ENCODE measurements at regions not wholly inside any gene's neighbourhood (a gene's known extent, or its start where the extent isn't known, plus 50 kb on each side); places are given as distances from the start of the nearest gene placed in this dataset.

DNA sequence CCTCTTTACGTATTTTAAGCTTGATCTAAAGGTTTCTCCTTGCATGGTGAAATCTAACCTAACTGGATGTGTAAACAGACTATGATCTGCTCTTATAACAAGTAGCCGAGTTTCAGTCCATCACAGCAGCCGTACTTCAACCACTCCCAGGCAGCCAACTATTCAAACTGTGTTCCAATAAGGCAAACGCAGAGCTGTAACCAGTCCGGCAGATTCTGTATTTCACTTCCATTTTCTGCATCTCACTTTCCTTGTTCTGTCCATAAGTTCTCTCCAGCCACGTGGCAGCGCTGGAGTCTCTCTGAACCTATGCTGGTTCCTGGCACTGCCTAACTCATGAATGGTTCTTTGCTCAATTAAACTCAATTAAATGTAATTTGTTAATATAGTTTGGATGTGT lies 132.6 kb downstream of the FHDC1 start:
- Mint-ChIP-seq H3K36me3 (peaks cover 2% of the 10 kb centered on the region), H3K27ac (no peak overlapping the region), H3K4me1 (peaks cover 3% of the 10 kb centered on the region), H3K4me3 (no peak overlapping the region), H3K27me3 (no peaks in the 10 kb centered on the region), H3K9me3 (no peaks in the 10 kb centered on the region)
- DNase-seq = no peak

DNA sequence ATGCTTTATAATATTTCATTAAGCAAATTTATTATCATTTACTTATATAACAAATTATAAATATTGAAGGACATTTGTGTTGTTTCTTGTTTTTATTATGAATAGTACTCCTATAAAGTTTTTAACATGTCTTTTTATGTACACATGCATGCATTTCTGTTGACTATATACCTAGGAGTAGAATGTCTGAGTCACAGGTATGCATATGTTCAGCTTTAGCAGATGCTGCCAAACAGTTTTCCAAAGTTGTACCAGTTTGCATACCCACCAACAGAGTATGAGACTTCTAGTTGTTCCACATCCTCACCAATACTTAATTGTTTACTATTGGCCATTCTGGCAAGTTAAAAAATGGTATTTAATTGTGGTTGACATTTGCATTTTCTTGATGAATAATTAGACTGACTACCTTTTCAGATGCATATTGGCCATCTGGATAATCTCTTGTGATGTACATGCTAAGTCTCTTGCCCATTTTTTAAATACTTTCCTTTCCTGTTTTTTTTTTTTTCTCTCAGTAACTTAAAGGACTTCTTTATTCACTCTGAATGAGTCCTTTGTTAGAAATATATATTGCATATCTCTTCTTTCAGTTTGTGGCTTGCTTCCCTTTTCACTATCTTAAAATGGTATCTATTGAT lies 132.2 kb upstream of the TRIM2 start:
- DNase-seq = no peak
- no peak overlapping the region for H3K27ac Mint-ChIP-seq
- no peak overlapping the region for H3K4me3 Mint-ChIP-seq
- no peaks in the 10 kb centered on the region for H3K9me3 Mint-ChIP-seq
- H3K4me1 Mint-ChIP-seq = peaks cover 3% of the 10 kb centered on the region
- H3K27me3 Mint-ChIP-seq = no peaks in the 10 kb centered on the region
- H3K36me3 Mint-ChIP-seq = peaks cover 2% of the 10 kb centered on the region

DNA sequence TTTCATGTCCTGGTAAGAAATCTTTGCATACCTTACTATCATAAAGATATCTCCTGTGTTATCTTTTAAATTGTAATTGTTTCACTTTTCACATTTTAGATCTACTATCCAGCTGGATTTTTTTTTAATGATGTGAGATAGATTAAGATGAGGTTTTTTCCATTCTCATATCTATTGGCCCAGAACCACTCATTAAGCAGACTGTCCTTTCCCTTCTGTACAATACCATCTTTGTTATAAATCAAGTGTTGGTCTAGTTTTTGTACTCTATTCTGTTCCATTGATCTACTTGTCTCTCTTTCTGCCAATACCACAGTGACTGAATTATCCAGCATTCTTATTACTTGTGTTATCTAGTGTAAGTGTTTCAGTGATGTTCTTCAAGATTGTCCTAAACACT lies 131.6 kb upstream of the TRIM2 start:
- Mint-ChIP-seq H3K27me3 (no peaks in the 10 kb centered on the region), H3K36me3 (peaks cover 2% of the 10 kb centered on the region), H3K9me3 (no peaks in the 10 kb centered on the region), H3K4me1 (no peaks in the 10 kb centered on the region), H3K27ac (no peak overlapping the region), H3K4me3 (no peak overlapping the region)
- DNase-seq = no peak

DNA sequence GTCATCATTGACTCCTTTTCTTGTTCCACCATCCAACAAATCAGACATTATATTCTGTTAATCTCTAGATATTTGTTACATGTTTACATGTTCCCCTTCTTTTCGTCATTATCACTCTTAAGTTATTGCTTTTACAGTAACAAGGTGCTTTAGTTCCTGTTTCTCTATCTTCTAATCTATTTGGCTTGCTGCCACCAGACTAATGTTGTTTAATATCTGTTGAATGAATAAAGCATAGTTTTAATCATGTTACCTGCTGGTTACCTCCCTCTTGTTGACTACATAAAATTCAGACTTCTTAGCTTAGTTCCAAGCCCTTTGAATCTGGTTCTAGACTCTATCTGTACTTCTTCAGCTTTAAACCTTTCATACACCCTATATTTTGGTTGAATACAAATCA lies 129.8 kb upstream of the TRIM2 start:
- Mint-ChIP-seq H3K4me1 (no peaks in the 10 kb centered on the region), H3K27ac (no peak overlapping the region), H3K9me3 (no peaks in the 10 kb centered on the region), H3K27me3 (no peaks in the 10 kb centered on the region), H3K36me3 (peaks cover 2% of the 10 kb centered on the region), H3K4me3 (no peak overlapping the region)
- no peak for DNase-seq

DNA sequence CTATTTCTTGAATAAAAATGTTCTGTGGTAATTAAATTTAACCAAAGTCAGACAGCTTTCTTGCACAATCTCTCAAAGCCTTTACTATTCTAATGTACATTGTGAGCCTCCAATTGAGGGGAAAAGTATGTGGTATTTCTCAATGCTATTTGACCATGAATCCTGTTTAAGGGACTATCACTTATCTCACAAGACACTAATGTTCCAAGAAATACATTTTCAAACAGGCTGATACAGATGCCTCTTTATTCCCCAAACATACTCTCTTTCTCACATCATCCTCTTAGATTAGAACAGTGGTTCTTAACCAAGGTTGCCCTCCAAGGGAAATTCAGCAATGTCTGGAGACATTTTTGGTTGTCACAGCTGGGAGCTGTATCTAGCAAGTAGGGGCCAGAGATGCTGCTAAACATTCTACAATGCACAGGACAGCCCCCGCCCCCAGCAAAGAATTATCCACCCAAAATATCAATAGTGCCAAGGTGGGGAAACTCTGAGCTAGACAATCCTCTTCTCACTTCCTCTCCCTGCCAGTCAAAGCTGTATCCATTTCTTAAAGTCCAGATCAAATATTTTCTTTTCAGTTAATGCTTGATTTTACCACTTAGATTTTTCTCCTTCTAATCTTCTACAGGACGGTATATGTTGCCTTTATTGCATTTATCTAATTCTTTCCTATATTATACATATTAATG lies 129.2 kb upstream of the TRIM2 start:
- Mint-ChIP-seq H3K4me1 (peaks cover 6% of the 10 kb centered on the region), H3K27ac (no peak overlapping the region), H3K4me3 (no peak overlapping the region), H3K9me3 (no peaks in the 10 kb centered on the region), H3K27me3 (no peaks in the 10 kb centered on the region), H3K36me3 (peaks cover 2% of the 10 kb centered on the region)
- DNase-seq = no peak

DNA sequence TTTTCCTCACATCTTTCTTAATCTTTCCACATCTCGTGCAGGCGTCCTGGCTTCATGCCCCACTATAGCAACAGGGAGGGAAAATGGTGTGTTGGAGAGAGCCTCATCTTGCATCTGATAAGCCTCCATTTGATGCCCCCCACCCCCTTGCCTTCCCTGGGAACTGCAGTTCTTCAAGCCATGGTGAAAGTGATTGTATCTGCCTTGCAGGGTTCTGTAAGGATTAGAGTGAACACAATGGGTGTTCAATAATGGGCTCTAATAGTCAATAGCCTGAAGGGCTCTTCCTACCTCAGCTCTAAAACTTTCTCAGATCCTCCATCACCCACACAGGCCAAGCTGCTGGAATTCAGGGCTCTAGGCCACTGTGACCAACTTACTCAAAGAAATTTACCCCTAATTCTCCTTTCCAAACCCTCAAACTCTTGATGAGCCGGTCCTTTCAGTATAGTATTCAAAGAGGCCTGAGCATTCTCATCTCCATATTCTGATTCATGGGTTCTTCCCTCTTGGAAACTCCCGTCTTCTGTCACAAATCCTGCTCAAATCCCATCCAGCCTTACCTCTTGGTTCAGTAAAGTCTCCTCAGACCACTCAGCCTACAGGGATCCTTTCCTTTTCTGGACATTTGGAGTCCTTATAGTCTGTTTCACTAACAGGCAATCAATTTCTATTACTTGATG lies 128.3 kb upstream of the TRIM2 start:
- Mint-ChIP-seq H3K36me3 (peaks cover 2% of the 10 kb centered on the region), H3K27me3 (no peaks in the 10 kb centered on the region), H3K27ac (no peak overlapping the region), H3K9me3 (no peaks in the 10 kb centered on the region), H3K4me3 (no peak overlapping the region), H3K4me1 (peaks cover 13% of the 10 kb centered on the region)
- no peak for DNase-seq

DNA sequence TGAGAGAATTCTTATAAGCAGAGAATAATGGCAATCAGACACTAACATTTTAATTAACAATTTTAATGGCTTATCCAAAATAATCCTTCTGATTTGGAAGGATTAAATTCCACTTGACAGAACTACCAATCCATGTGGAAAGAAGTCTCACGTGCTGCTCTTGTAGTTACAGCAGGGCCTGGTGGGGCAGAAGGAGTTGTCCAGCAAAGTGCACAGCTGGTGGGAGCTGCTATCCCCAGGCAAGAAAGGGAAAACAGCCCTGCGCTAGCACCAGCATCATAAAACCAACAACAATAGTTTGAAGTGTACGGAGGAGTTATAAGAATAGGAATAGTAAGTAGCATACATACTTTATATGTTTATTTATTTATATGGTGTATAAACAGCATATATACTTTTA lies 127.4 kb upstream of the TRIM2 start:
- Mint-ChIP-seq H3K4me3 (no peak overlapping the region), H3K27me3 (no peaks in the 10 kb centered on the region), H3K4me1 (peaks cover 14% of the 10 kb centered on the region), H3K9me3 (no peaks in the 10 kb centered on the region), H3K36me3 (no peaks in the 10 kb centered on the region), H3K27ac (no peak overlapping the region)
- DNase-seq = no peak

DNA sequence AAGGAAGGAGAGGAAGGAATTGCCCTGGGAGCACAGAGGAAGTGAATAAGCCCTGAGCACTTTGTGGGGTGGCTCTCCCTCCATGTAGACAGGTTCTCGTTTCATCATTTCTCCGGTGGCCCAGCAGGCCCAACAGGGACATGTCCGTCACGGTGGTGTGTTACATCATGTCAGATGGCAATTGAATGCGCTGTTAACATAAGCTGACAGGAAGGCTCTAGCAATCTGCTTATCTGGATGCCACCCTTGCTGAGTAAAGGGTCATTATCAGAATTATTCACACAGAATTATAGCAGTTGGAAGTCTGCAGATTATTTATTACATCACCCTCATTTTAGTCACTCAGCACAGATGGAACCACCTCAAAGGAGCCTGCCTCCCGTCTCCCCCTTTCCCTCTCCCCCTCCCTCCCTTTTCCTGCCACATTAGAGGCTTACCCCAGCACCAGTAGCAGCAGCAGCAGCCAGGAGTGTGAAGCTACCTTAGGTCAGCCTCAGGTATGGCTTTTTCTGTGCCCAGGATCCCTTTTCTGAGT lies 124.3 kb upstream of the TRIM2 start:
- no peak overlapping the region for H3K4me3 Mint-ChIP-seq
- H3K27me3 Mint-ChIP-seq = peaks cover 14% of the 10 kb centered on the region
- H3K27ac Mint-ChIP-seq = no peak overlapping the region
- no peak for DNase-seq
- no peaks in the 10 kb centered on the region for H3K36me3 Mint-ChIP-seq
- H3K4me1 Mint-ChIP-seq = peaks cover 32% of the 10 kb centered on the region
- no peaks in the 10 kb centered on the region for H3K9me3 Mint-ChIP-seq

DNA sequence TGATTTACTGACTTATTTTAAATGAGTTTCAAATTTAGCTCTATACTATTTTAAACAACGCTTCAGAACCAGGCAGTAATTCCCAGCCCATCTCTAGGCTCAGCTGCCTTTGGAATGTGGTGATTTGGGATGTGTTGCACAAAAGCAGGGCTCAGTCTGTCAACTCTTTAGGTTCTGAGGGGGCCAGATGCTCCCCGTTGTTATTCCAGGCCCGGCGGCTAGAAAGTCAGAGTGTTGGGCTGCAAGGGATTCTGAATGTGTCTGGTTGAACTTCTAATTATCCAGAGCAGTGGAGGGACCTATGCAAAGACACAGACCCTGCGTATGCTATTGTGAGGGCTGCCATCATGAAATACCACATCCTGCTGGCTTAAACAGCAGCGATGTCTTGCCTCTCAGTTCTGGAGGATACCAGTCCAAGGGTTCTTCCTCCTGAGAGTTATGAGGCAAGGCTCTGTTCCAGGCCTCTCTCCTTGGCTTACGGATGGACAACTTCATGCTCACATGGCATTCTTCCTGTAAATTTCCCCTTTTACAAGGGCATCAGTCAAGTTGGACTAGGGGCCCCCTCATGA lies 123.2 kb upstream of the TRIM2 start:
- Mint-ChIP-seq H3K36me3 (no peaks in the 10 kb centered on the region), H3K9me3 (no peaks in the 10 kb centered on the region), H3K4me3 (no peak overlapping the region), H3K27me3 (peaks cover 18% of the 10 kb centered on the region), H3K4me1 (peaks cover 41% of the 10 kb centered on the region), H3K27ac (no peak overlapping the region)
- DNase-seq = no peak

DNA sequence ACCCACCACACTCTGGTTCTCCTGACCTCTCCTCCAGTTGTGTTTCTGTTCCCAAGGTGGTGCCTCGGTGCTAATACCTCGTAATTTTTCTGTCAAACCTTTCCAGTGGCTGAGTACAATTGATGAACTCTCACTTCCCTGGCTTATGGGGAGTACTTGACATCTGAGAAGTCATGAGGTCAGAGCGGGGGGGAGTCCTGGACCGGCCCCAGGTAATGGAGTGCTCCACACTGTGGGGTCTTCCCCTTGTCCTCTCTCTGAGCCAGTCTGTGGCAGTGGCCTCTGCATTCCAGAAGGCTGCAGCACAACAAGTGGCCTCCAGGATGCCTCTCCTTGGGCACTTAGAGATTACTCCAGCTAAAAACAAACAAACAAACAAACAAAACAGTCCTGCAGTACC lies 122.5 kb upstream of the TRIM2 start:
- peaks cover 41% of the 10 kb centered on the region for H3K4me1 Mint-ChIP-seq
- H3K27ac Mint-ChIP-seq = no peak overlapping the region
- no peak for DNase-seq
- H3K27me3 Mint-ChIP-seq = peaks cover 18% of the 10 kb centered on the region
- H3K36me3 Mint-ChIP-seq = no peaks in the 10 kb centered on the region
- no peak overlapping the region for H3K4me3 Mint-ChIP-seq
- no peaks in the 10 kb centered on the region for H3K9me3 Mint-ChIP-seq

DNA sequence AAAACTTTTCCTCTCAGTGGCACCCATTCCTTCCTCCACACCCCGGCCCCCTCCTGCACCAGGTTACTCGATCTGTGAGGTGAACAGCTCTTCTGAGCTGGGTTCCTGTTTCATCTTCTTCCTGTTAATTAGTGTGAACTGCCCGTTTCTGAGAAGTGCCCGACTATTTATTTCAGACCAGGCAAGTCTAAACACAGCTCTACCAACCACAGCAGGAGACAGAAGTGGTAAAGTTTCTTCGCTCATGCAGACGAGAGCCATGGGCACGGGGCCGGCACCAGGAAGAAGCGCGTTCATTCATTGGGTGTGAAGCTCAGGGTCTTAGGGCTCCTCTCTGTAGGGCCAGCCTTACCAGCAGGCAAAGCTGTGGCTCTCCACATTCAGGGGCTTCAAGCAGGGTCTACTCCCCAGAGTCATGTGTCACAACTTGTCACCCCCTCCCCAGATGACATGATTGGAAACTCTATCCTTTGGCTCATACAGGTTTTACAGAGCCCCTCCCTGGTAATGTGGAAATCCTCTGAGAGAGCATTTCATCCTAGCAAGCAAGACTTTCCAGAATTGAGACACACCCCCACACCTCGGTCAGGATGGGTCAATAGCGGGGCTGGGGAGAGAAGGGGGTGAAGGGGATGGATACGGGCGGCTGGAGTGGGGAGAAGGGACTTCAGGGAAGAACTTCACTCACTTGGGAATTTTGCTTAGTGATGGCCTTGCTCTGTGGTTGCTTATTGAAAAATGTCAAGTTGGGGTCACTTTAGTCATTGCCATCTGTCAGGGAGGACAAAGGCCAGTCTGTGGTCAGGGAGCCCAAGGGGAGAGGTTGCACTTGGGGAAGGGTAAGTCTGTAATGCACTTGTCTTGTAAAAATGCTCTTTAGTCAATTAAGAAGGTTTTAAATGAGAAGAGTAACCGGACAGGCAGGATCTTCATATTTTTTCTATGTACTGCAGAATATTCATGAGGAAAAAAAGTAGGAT lies 121.6 kb upstream of the TRIM2 start:
- no peak overlapping the region for H3K4me3 Mint-ChIP-seq
- H3K36me3 Mint-ChIP-seq = no peaks in the 10 kb centered on the region
- peak overlapping the region; percentile 16 for H3K27ac Mint-ChIP-seq
- H3K27me3 Mint-ChIP-seq = peaks cover 18% of the 10 kb centered on the region
- H3K4me1 Mint-ChIP-seq = peaks cover 41% of the 10 kb centered on the region
- DNase-seq = no peak
- H3K9me3 Mint-ChIP-seq = no peaks in the 10 kb centered on the region

DNA sequence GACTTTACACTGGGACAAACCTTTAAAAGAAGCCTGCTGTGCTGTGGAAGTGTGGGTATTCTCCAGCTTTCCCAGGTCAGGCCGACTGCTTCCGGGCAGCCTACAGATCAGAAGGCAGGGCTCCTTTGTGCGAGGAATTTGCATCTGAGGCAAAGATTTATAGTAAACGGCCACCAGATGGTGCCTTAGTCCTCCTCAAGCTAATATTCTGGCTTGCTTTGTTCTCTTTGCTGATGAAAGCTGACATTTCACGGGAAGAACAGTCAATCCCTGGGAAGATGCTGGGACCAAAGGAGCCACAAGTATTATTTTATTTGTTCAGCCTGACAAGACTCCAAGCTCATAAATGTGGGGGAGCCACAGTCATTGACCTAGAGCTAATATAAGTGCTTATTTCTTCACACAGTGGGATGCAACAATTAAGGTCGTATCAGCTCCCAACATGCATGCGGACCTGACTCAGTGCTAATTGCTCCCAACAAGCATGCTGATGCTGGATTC lies 120.7 kb upstream of the TRIM2 start:
- peak; percentile 34 for DNase-seq
- Mint-ChIP-seq H3K36me3 (no peaks in the 10 kb centered on the region), H3K4me1 (peaks cover 41% of the 10 kb centered on the region), H3K27ac (no peak overlapping the region), H3K9me3 (no peaks in the 10 kb centered on the region), H3K27me3 (peaks cover 18% of the 10 kb centered on the region), H3K4me3 (no peak overlapping the region)

DNA sequence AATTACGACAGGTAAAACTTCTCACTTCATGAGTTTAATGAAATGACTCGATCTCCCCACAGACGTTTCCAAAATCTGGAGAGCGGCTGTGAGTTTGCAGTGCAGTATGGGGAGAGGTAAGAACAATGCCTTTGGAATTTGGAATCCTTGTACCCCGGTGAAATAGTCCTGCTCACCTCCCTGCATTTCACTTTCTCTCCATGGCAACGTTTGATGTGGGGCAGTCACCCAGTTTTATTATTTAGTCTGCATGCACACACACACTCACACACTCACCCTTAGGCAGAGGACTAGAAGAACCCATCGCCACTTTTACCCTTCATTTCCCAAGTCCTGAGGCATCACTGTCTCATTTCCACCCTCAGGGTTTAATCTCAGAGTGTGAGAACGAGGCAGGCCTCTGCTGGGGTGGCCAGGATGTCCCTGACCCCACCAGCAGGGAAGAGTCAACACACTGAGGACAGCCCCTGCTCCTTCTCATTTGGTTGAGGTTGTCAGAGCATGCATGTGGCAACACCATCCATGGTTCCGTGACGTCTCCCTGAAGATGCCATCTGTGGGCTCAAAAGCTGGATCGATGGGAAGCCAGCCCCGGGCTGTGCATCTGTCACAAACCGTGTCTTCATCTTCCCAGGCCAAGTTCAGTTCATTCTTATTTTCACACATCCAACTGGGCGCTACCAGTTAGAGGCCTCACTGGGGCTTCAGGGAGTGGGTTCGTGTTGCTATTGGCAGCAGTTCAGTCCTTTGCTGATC lies 119.8 kb upstream of the TRIM2 start:
- Mint-ChIP-seq H3K27ac (no peak overlapping the region), H3K4me1 (peaks cover 47% of the 10 kb centered on the region)

More for the DNA sequence above, 119.8 kb upstream of the TRIM2 start:
- Mint-ChIP-seq H3K9me3 (no peaks in the 10 kb centered on the region), H3K4me3 (no peak overlapping the region), H3K27me3 (peaks cover 18% of the 10 kb centered on the region), H3K36me3 (no peaks in the 10 kb centered on the region)
- DNase-seq = no peak
